ENCODE measurements at regions not wholly inside any gene's neighbourhood (a gene's known extent, or its start where the extent isn't known, plus 50 kb on each side); places are given as distances from the start of the nearest gene placed in this dataset.

DNA sequence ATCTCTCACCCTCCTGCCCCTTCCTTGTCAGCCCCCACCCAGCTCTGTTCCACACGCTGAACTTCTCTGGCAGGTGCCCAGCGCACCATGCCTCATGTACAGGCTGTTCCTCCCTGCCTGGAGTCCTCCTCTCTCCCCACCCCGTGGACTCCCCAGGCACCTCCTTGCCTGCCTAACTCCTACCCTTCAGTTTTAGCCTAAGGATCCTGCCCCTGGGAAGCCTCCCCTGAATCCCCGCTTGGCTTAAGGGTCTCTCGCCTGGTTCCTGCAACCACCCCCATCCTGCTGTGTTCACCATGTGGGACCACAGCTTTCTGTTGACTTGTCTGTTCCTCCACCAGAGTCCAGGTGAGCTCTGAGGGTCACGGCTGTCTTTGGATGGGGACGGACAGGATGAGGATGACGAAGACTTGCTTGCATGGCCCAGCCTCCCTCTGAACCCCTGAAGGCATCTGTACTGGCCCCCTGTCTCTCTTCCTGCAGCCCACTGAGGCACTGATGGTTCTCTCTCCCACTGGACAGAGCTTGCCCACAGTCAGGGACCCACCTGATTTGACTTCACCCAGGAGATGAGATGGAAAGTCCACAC lies 153.2 kb upstream of the C1orf174 start:
- no peaks in the 10 kb centered on the region for H3K9me3 ChIP-seq (ENCODE audit: insufficient read depth, low read length)
- H3K27me3 ChIP-seq (ENCODE audit: low read length) = no peaks in the 10 kb centered on the region
- H3K4me3 ChIP-seq (ENCODE audit: insufficient read depth, low read length, poor library complexity, severe bottlenecking) = no peak overlapping the region
- H3K4me2 ChIP-seq (ENCODE audit: low read depth, low read length, poor library complexity, severe bottlenecking) = no peak overlapping the region
- H3K27ac ChIP-seq (ENCODE audit: low read depth, low read length) = no peak overlapping the region
- no peaks in the 10 kb centered on the region for H3F3A ChIP-seq (ENCODE audit: insufficient read depth)
- no peaks in the 10 kb centered on the region for H3K9me2 ChIP-seq (replicated peaks; ENCODE audit: insufficient read depth, low read length)
- no peak overlapping the region for H2AFZ ChIP-seq (ENCODE audit: low read depth, low read length, severe bottlenecking)
- H3K79me2 ChIP-seq (ENCODE audit: insufficient read depth, low read length) = no peaks in the 10 kb centered on the region
- no peaks in the 10 kb centered on the region for H4K20me1 ChIP-seq (ENCODE audit: low read depth, low read length)
- TF ChIP-seq EZH2phosphoT487 (conservative IDR thresholded peaks at IDR 0.05; ENCODE audit: low read length) = no peak
- TF ChIP-seq, protein P1, sequence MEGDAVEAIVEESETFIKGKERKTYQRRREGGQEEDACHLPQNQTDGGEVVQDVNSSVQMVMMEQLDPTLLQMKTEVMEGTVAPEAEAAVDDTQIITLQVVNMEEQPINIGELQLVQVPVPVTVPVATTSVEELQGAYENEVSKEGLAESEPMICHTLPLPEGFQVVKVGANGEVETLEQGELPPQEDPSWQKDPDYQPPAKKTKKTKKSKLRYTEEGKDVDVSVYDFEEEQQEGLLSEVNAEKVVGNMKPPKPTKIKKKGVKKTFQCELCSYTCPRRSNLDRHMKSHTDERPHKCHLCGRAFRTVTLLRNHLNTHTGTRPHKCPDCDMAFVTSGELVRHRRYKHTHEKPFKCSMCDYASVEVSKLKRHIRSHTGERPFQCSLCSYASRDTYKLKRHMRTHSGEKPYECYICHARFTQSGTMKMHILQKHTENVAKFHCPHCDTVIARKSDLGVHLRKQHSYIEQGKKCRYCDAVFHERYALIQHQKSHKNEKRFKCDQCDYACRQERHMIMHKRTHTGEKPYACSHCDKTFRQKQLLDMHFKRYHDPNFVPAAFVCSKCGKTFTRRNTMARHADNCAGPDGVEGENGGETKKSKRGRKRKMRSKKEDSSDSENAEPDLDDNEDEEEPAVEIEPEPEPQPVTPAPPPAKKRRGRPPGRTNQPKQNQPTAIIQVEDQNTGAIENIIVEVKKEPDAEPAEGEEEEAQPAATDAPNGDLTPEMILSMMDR (IDR thresholded peaks at IDR 0.05; ENCODE audit: insufficient read depth, low read length, poor library complexity, severe bottlenecking) = no peak
- H3K36me3 ChIP-seq (ENCODE audit: low read length) = no peaks in the 10 kb centered on the region
- no peak overlapping the region for H3K9ac ChIP-seq (ENCODE audit: low read length)

DNA sequence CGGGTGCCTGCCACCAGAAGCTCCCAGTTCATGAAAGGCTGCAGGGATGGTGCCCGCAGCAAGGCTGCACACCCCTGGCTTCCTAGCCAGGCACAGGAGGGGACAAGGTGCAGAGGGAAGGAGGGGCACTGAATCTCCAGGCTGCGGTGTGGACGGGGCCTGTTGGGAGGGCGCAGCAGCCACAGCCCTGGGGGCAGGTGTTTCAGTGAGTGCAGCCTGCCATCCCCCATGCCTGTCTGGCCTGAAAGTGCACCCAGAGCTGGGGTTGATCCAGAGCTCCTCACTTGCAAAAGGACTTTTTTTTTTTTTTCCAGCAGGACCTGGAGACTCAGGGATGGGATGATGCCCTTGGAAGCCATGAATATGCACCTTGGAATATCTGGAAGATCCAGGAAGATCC lies 153.7 kb upstream of the C1orf174 start:
- H3K4me3 ChIP-seq (ENCODE audit: insufficient read depth, low read length, poor library complexity, severe bottlenecking) = no peak overlapping the region
- H3K9ac ChIP-seq (ENCODE audit: low read length) = no peak overlapping the region

DNA sequence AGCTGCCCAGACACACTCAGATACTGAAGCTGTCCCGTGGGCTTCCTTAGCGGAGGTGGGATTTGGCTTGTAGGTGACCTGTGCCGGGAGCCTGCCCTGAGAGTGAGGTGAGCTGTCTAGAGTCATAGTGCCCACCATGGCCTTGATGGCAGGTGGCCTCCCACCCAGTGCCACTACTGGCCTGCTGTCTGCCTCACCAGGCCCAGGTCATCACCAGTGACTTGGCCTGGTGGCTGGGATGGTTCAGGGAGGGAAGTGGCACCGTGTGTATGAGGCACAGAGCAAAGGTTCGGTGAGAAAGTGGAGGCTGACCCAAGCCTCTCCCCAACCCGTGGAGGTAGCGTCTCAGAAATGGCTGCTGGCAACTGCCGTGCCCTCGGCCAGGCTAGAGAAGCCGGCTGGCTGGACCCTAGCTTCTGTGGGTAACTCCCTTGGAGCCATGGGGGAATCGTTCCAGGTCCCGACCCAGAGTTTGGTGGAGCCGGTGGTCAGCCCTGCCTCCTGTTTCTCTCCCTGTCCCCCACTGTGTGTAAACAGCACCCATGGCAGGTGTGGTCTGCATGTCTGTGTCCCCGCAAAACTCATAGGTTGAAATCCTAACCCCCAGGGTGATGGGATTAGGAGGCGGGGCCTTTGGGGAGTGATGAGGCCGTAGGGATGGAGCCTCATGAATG lies 155.4 kb upstream of the C1orf174 start:
- Histone ChIP-seq H3K27ac (ENCODE audit: low read depth, low read length) (no peak overlapping the region), H3K27me3 (ENCODE audit: low read length) (no peaks in the 10 kb centered on the region), H3K36me3 (ENCODE audit: low read length) (no peaks in the 10 kb centered on the region), H3K9me2 (replicated peaks; ENCODE audit: insufficient read depth, low read length) (no peaks in the 10 kb centered on the region), H3K4me3 (ENCODE audit: insufficient read depth, low read length, poor library complexity, severe bottlenecking) (no peak overlapping the region), H3K9me3 (ENCODE audit: insufficient read depth, low read length) (no peaks in the 10 kb centered on the region), H3F3A (ENCODE audit: insufficient read depth) (no peaks in the 10 kb centered on the region), H3K4me2 (ENCODE audit: low read depth, low read length, poor library complexity, severe bottlenecking) (no peak overlapping the region), H3K79me2 (ENCODE audit: insufficient read depth, low read length) (no peaks in the 10 kb centered on the region), H4K20me1 (ENCODE audit: low read depth, low read length) (no peaks in the 10 kb centered on the region), H2AFZ (ENCODE audit: low read depth, low read length, severe bottlenecking) (no peak overlapping the region), H3K9ac (ENCODE audit: low read length) (no peak overlapping the region)
- TF ChIP-seq EZH2phosphoT487 (conservative IDR thresholded peaks at IDR 0.05; ENCODE audit: low read length) = no peak
- TF ChIP-seq, protein P1 (IDR thresholded peaks at IDR 0.05; ENCODE audit: insufficient read depth, low read length, poor library complexity, severe bottlenecking) = no peak

More for the DNA sequence above, 153.7 kb upstream of the C1orf174 start:
- no peak overlapping the region for H3K27ac ChIP-seq (ENCODE audit: low read depth, low read length)
- no peak overlapping the region for H2AFZ ChIP-seq (ENCODE audit: low read depth, low read length, severe bottlenecking)
- TF ChIP-seq EZH2phosphoT487 (conservative IDR thresholded peaks at IDR 0.05; ENCODE audit: low read length) = no peak
- TF ChIP-seq, protein P1 (IDR thresholded peaks at IDR 0.05; ENCODE audit: insufficient read depth, low read length, poor library complexity, severe bottlenecking) = no peak
- H3K9me2 ChIP-seq (replicated peaks; ENCODE audit: insufficient read depth, low read length) = no peaks in the 10 kb centered on the region
- no peaks in the 10 kb centered on the region for H4K20me1 ChIP-seq (ENCODE audit: low read depth, low read length)
- no peaks in the 10 kb centered on the region for H3K36me3 ChIP-seq (ENCODE audit: low read length)
- no peak overlapping the region for H3K4me2 ChIP-seq (ENCODE audit: low read depth, low read length, poor library complexity, severe bottlenecking)
- H3K9me3 ChIP-seq (ENCODE audit: insufficient read depth, low read length) = no peaks in the 10 kb centered on the region
- H3K79me2 ChIP-seq (ENCODE audit: insufficient read depth, low read length) = no peaks in the 10 kb centered on the region
- no peaks in the 10 kb centered on the region for H3K27me3 ChIP-seq (ENCODE audit: low read length)
- no peaks in the 10 kb centered on the region for H3F3A ChIP-seq (ENCODE audit: insufficient read depth)
